GM10266 (cell line): ENCODE measurements at regions not wholly inside any gene's neighbourhood (a gene's known extent, or its start where the extent isn't known, plus 50 kb on each side); places are given as distances from the start of the nearest gene placed in this dataset.

ENCODE experiments used
- DNase-seq: peaks from one replicate; pipeline ENCODE4 v3.0.0; 2012; ENCODE audit errors: extremely low spot score
- CTCF ChIP-seq: IDR thresholded peaks from 2 replicates; pipeline ENCODE4 v1.5.1; 2012; ENCODE audit warnings: mild to moderate bottlenecking, low read depth; ENCODE audit not compliant: control insufficient read depth, insufficient read depth; ENCODE audit errors: missing control alignments

- no peak for TF ChIP-seq CTCF
Observed at GRCh38 chr13:22092791-22093560, 422.1 kb downstream of the FGF9 start.

GRCh38 chr13:22095794-22096193 lies 424.9 kb downstream of the FGF9 start:
- no peak for TF ChIP-seq CTCF
- DNase-seq, result no peak

More at GRCh38 chr13:22092791-22093560, 422.1 kb downstream of the FGF9 start:
- no peak for DNase-seq

- DNase-seq, result no peak
- TF ChIP-seq CTCF, result no peak
Observed at GRCh38 chr13:22099585-22099984, 428.7 kb downstream of the FGF9 start.

GRCh38 chr13:22102271-22102670 lies 431.4 kb downstream of the FGF9 start:
- DNase-seq, result no peak
- no peak for TF ChIP-seq CTCF

- TF ChIP-seq CTCF, result no peak
- DNase-seq, result no peak
Observed at GRCh38 chr13:22103046-22104027, 432.5 kb downstream of the FGF9 start.

- TF ChIP-seq CTCF, result no peak
- no peak for DNase-seq
Observed at GRCh38 chr13:22106058-22106457, 435.2 kb downstream of the FGF9 start.

GRCh38 chr13:22107549-22107948 lies 436.7 kb downstream of the FGF9 start:
- no peak for DNase-seq
- TF ChIP-seq CTCF, result no peak
